Thyroid gland (tissue), 4 donors: ENCODE measurements at regions not wholly inside any gene's neighbourhood (a gene's known extent, or its start where the extent isn't known, plus 50 kb on each side); places are given as distances from the start of the nearest gene placed in this dataset.

ENCODE experiments used
- CTCF ChIP-seq, 6 experiments: fragments of 200-600 bp in 3 of 6; fragments of 450-650 bp in 3 of 6; sonication (generic) in 3 of 6; IDR thresholded peaks; one replicate each; pipeline ENCODE4 v1.5.1; 2016 to 2019; ENCODE audit warnings: antibody characterized with exemption in 6 of 6, mild to moderate bottlenecking in 2 of 6, inconsistent platforms in 1 of 6, moderate library complexity in 1 of 6
- POLR2A ChIP-seq, 2 donors: fragments of 450-650 bp; IDR thresholded peaks; one replicate each; pipeline ENCODE4 v1.6.1; 2017; ENCODE audit warnings: antibody characterized with exemption in 2 of 2, mild to moderate bottlenecking in 2 of 2, moderate library complexity in 1 of 2

- TF ChIP-seq CTCF (IDR thresholded peaks at IDR 0.05) = no peak
- no peak for TF ChIP-seq POLR2A (IDR thresholded peaks at IDR 0.05)
Measured at GRCh38 chr13:47673009-47673850, 327.8 kb downstream of the SUCLA2 start.
